Astrocyte (in vitro differentiated cells and primary cell): ENCODE measurements at regions not wholly inside any gene's neighbourhood (a gene's known extent, or its start where the extent isn't known, plus 50 kb on each side); places are given as distances from the start of the nearest gene placed in this dataset.

Experiments used
- DNase-seq: peaks from one replicate; pipeline ENCODE4 v3.0.0-alpha.2; 2010; ENCODE audit warnings: low read depth
- FAIRE-seq: peaks from 2 replicates; lab custom pipeline; 2011; peaks lifted over from hg19 to GRCh38; lab: Jason Lieb, UNC
- H2AFZ ChIP-seq: 2 replicates; pipeline ENCODE4 v1.6.0; 2012; ENCODE audit warnings: low read depth, low read length, inconsistent platforms
- H3K27ac ChIP-seq: 2 replicates; pipeline ENCODE4 v1.5.1; 2011; ENCODE audit warnings: low read depth, low read length, inconsistent platforms
- H3K27me3 ChIP-seq: 2 replicates; pipeline ENCODE4 v1.6.0; 2011; ENCODE audit warnings: low read length, inconsistent platforms; ENCODE audit not compliant: insufficient read depth
- H3K36me3 ChIP-seq: 2 replicates; pipeline ENCODE4 v1.5.1; 2011; ENCODE audit warnings: low read length, inconsistent platforms; ENCODE audit not compliant: insufficient read depth
- H3K4me1 ChIP-seq: 2 replicates; pipeline ENCODE4 v1.5.1; 2011; ENCODE audit warnings: low read length, inconsistent platforms; ENCODE audit not compliant: insufficient read depth
- H3K4me2 ChIP-seq: 2 replicates; pipeline ENCODE4 v1.6.0; 2012; ENCODE audit warnings: low read length, inconsistent platforms
- H3K4me3 ChIP-seq: 2 replicates; pipeline ENCODE4 v1.5.1; 2011; ENCODE audit warnings: low read depth, mild to moderate bottlenecking, low read length, inconsistent platforms; ENCODE audit not compliant: insufficient read depth
- H3K79me2 ChIP-seq: 2 replicates; pipeline ENCODE4 v1.6.0; 2012; ENCODE audit warnings: mild to moderate bottlenecking, low read length, inconsistent platforms; ENCODE audit not compliant: insufficient read depth
- H3K9ac ChIP-seq: 2 replicates; pipeline ENCODE4 v1.6.0; 2012; ENCODE audit warnings: mild to moderate bottlenecking, low read length, inconsistent platforms
- H3K9me3 ChIP-seq: 2 replicates; pipeline ENCODE4 v1.5.1; 2012; ENCODE audit warnings: low read depth, mild to moderate bottlenecking, low read length, inconsistent platforms; ENCODE audit not compliant: insufficient read depth
- H4K20me1 ChIP-seq: 2 replicates; pipeline ENCODE4 v1.6.0; 2012; ENCODE audit warnings: low read length, inconsistent platforms; ENCODE audit not compliant: insufficient read depth
- H3K27ac Mint-ChIP-seq: one replicate; pipeline ENCODE4 v1.8.0; 2021; ENCODE audit warnings: mild to moderate bottlenecking, mixed read lengths; ENCODE audit not compliant: unreplicated experiment
- H3K27me3 Mint-ChIP-seq: one replicate; pipeline ENCODE4 v1.8.0; 2021; ENCODE audit warnings: low read depth, mixed read lengths; ENCODE audit not compliant: unreplicated experiment
- H3K36me3 Mint-ChIP-seq: one replicate; pipeline ENCODE4 v1.8.0; 2021; ENCODE audit warnings: low read depth, mixed read lengths; ENCODE audit not compliant: unreplicated experiment
- H3K4me1 Mint-ChIP-seq: one replicate; pipeline ENCODE4 v1.8.0; 2021; ENCODE audit warnings: low read depth, mixed read lengths; ENCODE audit not compliant: unreplicated experiment
- H3K4me3 Mint-ChIP-seq: one replicate; pipeline ENCODE4 v1.8.0; 2021; ENCODE audit warnings: mild to moderate bottlenecking, moderate library complexity, mixed read lengths; ENCODE audit not compliant: unreplicated experiment
- H3K9me3 Mint-ChIP-seq: one replicate; pipeline ENCODE4 v1.8.0; 2021; ENCODE audit warnings: mild to moderate bottlenecking, mixed read lengths; ENCODE audit not compliant: unreplicated experiment
- EZH2 ChIP-seq: IDR thresholded peaks from 2 replicates; pipeline ENCODE4 v1.6.1; 2012; ENCODE audit warnings: mild to moderate bottlenecking, low read length, inconsistent platforms; ENCODE audit not compliant: insufficient read depth
- TF ChIP-seq, protein P1 (sequence below): IDR thresholded peaks from 2 replicates; pipeline ENCODE4 v1.5.1; 2011; ENCODE audit warnings: low read depth, mild to moderate bottlenecking, inconsistent platforms, low read length, moderate library complexity; ENCODE audit not compliant: insufficient read depth

DNA sequence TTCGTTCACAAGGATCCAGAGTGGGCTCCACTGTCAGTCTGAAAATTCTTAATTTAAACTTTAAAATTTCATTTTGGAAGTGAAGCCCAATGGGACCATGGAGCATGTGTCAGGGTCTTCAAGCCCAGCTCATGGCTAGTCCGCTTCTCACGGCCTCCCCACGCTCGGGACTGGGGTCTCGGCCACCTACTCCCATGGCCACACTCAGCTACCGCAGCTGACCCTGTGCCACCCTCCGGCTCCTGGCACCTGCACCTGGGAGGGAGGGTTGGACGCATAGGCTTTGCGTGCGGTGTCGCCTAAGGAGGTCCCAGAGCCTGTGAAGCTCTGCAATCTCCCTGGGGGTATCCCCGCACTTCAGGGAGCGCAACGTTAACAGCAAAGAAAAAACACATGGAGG is 175.7 kb upstream of the PRLR start:
- Histone ChIP-seq H3K4me2 (no peak overlapping the region), H4K20me1 (no peaks in the 10 kb centered on the region), H2AFZ (no peak overlapping the region), H3K9me3 (no peaks in the 10 kb centered on the region), H3K27ac (no peak overlapping the region), H3K36me3 (no peaks in the 10 kb centered on the region), H3K79me2 (no peaks in the 10 kb centered on the region), H3K9ac (no peak overlapping the region), H3K4me1 (no peaks in the 10 kb centered on the region), H3K4me3 (no peak overlapping the region), H3K27me3 (no peaks in the 10 kb centered on the region)
- Mint-ChIP-seq H3K4me1 (peaks cover 4% of the 10 kb centered on the region), H3K36me3 (no peaks in the 10 kb centered on the region), H3K27me3 (no peaks in the 10 kb centered on the region), H3K4me3 (no peak overlapping the region), H3K9me3 (no peaks in the 10 kb centered on the region), H3K27ac (no peak overlapping the region)
- no peak for DNase-seq
- FAIRE-seq: no peak
- TF ChIP-seq, protein P1, sequence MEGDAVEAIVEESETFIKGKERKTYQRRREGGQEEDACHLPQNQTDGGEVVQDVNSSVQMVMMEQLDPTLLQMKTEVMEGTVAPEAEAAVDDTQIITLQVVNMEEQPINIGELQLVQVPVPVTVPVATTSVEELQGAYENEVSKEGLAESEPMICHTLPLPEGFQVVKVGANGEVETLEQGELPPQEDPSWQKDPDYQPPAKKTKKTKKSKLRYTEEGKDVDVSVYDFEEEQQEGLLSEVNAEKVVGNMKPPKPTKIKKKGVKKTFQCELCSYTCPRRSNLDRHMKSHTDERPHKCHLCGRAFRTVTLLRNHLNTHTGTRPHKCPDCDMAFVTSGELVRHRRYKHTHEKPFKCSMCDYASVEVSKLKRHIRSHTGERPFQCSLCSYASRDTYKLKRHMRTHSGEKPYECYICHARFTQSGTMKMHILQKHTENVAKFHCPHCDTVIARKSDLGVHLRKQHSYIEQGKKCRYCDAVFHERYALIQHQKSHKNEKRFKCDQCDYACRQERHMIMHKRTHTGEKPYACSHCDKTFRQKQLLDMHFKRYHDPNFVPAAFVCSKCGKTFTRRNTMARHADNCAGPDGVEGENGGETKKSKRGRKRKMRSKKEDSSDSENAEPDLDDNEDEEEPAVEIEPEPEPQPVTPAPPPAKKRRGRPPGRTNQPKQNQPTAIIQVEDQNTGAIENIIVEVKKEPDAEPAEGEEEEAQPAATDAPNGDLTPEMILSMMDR: no peak
- no peak for TF ChIP-seq EZH2

DNA sequence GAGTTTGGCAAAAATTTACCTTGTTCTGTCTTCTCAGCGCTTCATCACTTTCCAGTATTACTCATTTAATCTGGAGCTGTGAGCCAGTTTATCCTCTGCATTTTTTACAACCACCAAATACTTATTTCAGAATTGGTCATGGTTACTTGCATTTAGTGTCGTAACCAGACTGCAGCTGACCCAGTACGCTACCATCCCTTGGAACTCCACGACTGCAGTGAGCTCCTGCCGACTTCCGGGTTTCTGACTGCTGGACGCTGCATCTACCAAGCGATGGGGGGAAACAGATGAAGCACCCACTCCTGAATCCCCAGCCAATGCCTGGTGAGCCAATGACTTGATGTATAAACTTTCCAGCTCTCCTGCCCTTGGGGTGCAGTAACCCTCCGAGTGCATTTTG is 174.4 kb upstream of the PRLR start:
- FAIRE-seq (no peak), DNase-seq (no peak)
- no peak overlapping the region for H3K4me3 Mint-ChIP-seq
- TF ChIP-seq, protein P1: no peak
- no peak for TF ChIP-seq EZH2
- Histone ChIP-seq H3K9ac (no peak overlapping the region), H4K20me1 (no peaks in the 10 kb centered on the region), H3K4me2 (no peak overlapping the region), H3K27me3 (no peaks in the 10 kb centered on the region), H3K9me3 (no peaks in the 10 kb centered on the region), H3K4me1 (no peaks in the 10 kb centered on the region), H3K79me2 (no peaks in the 10 kb centered on the region), H3K36me3 (no peaks in the 10 kb centered on the region), H2AFZ (no peak overlapping the region), H3K4me3 (no peak overlapping the region), H3K27ac (no peak overlapping the region)
- H3K27ac Mint-ChIP-seq: no peak overlapping the region
- no peaks in the 10 kb centered on the region for H3K9me3 Mint-ChIP-seq
- no peaks in the 10 kb centered on the region for H3K27me3 Mint-ChIP-seq
- H3K4me1 Mint-ChIP-seq: peaks cover 4% of the 10 kb centered on the region
- H3K36me3 Mint-ChIP-seq: no peaks in the 10 kb centered on the region

DNA sequence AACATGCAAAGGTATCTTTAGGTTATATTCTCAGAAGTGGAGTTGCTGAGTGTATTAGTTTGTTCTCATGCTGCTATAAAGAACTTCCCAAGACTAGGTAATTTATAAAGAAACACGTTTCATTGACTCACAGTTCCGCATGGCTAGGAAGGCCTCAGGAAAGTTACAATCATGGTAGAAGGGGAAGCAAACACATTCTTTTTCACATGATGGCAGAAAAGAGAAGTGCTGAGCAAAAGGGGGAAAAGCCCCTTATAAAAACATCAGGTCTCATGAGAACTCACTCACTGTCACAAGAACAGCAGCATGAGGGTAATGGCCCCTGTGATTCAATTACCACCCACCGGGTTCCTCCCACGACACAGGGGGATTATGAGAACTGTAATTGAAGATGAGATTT is 163.6 kb upstream of the PRLR start:
- Mint-ChIP-seq H3K4me3 (no peak overlapping the region), H3K27ac (no peak overlapping the region), H3K27me3 (peaks cover 4% of the 10 kb centered on the region), H3K4me1 (no peaks in the 10 kb centered on the region), H3K36me3 (no peaks in the 10 kb centered on the region), H3K9me3 (peaks cover 6% of the 10 kb centered on the region)
- Histone ChIP-seq H3K4me2 (no peak overlapping the region), H3K9ac (no peak overlapping the region), H3K9me3 (no peaks in the 10 kb centered on the region), H4K20me1 (no peaks in the 10 kb centered on the region), H3K27me3 (no peaks in the 10 kb centered on the region), H3K4me3 (no peak overlapping the region), H3K4me1 (no peaks in the 10 kb centered on the region), H3K36me3 (no peaks in the 10 kb centered on the region), H3K27ac (no peak overlapping the region), H2AFZ (no peak overlapping the region), H3K79me2 (no peaks in the 10 kb centered on the region)
- TF ChIP-seq EZH2: no peak
- TF ChIP-seq, protein P1: no peak
- FAIRE-seq: no peak
- DNase-seq: no peak
